Esophagus muscularis mucosa (tissue), 4 donors: ENCODE measurements at regions not wholly inside any gene's neighbourhood (a gene's known extent, or its start where the extent isn't known, plus 50 kb on each side); places are given as distances from the start of the nearest gene placed in this dataset.

Experiments used
- CTCF ChIP-seq, 3 experiments: fragments of 200-600 bp in 2 of 3; fragments of 450-650 bp in 1 of 3; sonication (generic) in 2 of 3; IDR thresholded peaks; one replicate each; pipeline ENCODE4 v1.5.1; 2017 to 2019; ENCODE audit warnings: antibody characterized with exemption in 3 of 3, mild to moderate bottlenecking in 2 of 3, moderate library complexity in 1 of 3
- EP300 ChIP-seq: sonication (generic); formaldehyde crosslinking; IDR thresholded peaks from one replicate; pipeline ENCODE4 v1.6.1; 2017; ENCODE audit warnings: antibody characterized with exemption
- POLR2A ChIP-seq: fragments of 450-650 bp; IDR thresholded peaks from one replicate; pipeline ENCODE4 v1.6.1; 2017; ENCODE audit warnings: antibody characterized with exemption, moderate library complexity, mild to moderate bottlenecking, low read depth
- POLR2AphosphoS5 ChIP-seq, 2 donors: sonication (generic); formaldehyde crosslinking; IDR thresholded peaks; one replicate each; pipeline ENCODE4 v1.6.1; 2017; ENCODE audit warnings: antibody characterized with exemption in 2 of 2

GRCh38 chr2:136310005-136310495 lies 192.1 kb upstream of the CXCR4 start:
- no peak for TF ChIP-seq CTCF (IDR thresholded peaks at IDR 0.05)
- no peak for TF ChIP-seq POLR2AphosphoS5 (IDR thresholded peaks at IDR 0.05)
- no peak for TF ChIP-seq POLR2A
- no peak for TF ChIP-seq EP300
